ENCODE measurements at regions not wholly inside any gene's neighbourhood (a gene's known extent, or its start where the extent isn't known, plus 50 kb on each side); places are given as distances from the start of the nearest gene placed in this dataset.

- TF ChIP-seq, protein P1, sequence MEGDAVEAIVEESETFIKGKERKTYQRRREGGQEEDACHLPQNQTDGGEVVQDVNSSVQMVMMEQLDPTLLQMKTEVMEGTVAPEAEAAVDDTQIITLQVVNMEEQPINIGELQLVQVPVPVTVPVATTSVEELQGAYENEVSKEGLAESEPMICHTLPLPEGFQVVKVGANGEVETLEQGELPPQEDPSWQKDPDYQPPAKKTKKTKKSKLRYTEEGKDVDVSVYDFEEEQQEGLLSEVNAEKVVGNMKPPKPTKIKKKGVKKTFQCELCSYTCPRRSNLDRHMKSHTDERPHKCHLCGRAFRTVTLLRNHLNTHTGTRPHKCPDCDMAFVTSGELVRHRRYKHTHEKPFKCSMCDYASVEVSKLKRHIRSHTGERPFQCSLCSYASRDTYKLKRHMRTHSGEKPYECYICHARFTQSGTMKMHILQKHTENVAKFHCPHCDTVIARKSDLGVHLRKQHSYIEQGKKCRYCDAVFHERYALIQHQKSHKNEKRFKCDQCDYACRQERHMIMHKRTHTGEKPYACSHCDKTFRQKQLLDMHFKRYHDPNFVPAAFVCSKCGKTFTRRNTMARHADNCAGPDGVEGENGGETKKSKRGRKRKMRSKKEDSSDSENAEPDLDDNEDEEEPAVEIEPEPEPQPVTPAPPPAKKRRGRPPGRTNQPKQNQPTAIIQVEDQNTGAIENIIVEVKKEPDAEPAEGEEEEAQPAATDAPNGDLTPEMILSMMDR (conservative IDR thresholded peaks at IDR 0.05): no peak
- TF ChIP-seq EZH2 (IDR thresholded peaks at IDR 0.05; ENCODE audit: low read depth): no peak
Measured at GRCh38 chr10:78428579-78428978, 394.9 kb downstream of the RPS24 start.

All from PC-9 (cell line).